Right lung (tissue), 2 donors: ENCODE measurements at regions not wholly inside any gene's neighbourhood (a gene's known extent, or its start where the extent isn't known, plus 50 kb on each side); places are given as distances from the start of the nearest gene placed in this dataset.

Experiments
- DNase-seq, 2 donors: peaks; one replicate each; pipeline ENCODE4 v3.0.0-alpha.2; 2013

GRCh38 chr20:10724449-10725173, 50.8 kb upstream of the JAG1 start:
- no peak for DNase-seq

- DNase-seq, result no peak
Observed at GRCh38 chr20:10728873-10729670, 55.3 kb upstream of the JAG1 start.

- no peak for DNase-seq
Observed at GRCh38 chr20:10729785-10730184, 56.0 kb upstream of the JAG1 start.

- DNase-seq, result no peak
Observed at GRCh38 chr20:10730629-10731183, 56.9 kb upstream of the JAG1 start.

GRCh38 chr20:10731190-10731965, 57.6 kb upstream of the JAG1 start:
- no peak for DNase-seq

- DNase-seq, result no peak
Observed at GRCh38 chr20:10733122-10733521, 59.3 kb upstream of the JAG1 start.

- DNase-seq, result no peak
Observed at GRCh38 chr20:10735195-10735949, 61.6 kb upstream of the JAG1 start.

- no peak for DNase-seq
Observed at GRCh38 chr20:10739134-10739533, 65.3 kb upstream of the JAG1 start.

- no peak for DNase-seq
Observed at GRCh38 chr20:10739566-10739965, 65.8 kb upstream of the JAG1 start.

GRCh38 chr20:10741060-10741459, 67.3 kb upstream of the JAG1 start:
- no peak for DNase-seq

- DNase-seq, result no peak
Observed at GRCh38 chr20:10745790-10746189, 72.0 kb upstream of the JAG1 start.

- no peak for DNase-seq
Observed at GRCh38 chr20:10747019-10747418, 73.2 kb upstream of the JAG1 start.

GRCh38 chr20:10749084-10749483, 75.3 kb upstream of the JAG1 start:
- DNase-seq, result no peak

- DNase-seq, result no peak
Observed at GRCh38 chr20:10752206-10752605, 78.4 kb upstream of the JAG1 start.

- DNase-seq, result no peak
Observed at GRCh38 chr20:10754824-10755223, 81.0 kb upstream of the JAG1 start.

GRCh38 chr20:10758446-10758845, 84.6 kb upstream of the JAG1 start:
- DNase-seq, result no peak

- DNase-seq, result no peak
Observed at GRCh38 chr20:10761232-10761631, 87.4 kb upstream of the JAG1 start.

GRCh38 chr20:10761786-10762185, 88.0 kb upstream of the JAG1 start:
- no peak for DNase-seq

- DNase-seq, result no peak
Observed at GRCh38 chr20:10762216-10762615, 88.4 kb upstream of the JAG1 start.

- no peak for DNase-seq
Observed at GRCh38 chr20:10763112-10763511, 89.3 kb upstream of the JAG1 start.

- no peak for DNase-seq
Observed at GRCh38 chr20:10769700-10770099, 95.9 kb upstream of the JAG1 start.

GRCh38 chr20:10770753-10771152, 97.0 kb upstream of the JAG1 start:
- no peak for DNase-seq
